ENCODE measurements at regions not wholly inside any gene's neighbourhood (a gene's known extent, or its start where the extent isn't known, plus 50 kb on each side); places are given as distances from the start of the nearest gene placed in this dataset.

- no peak for TF ChIP-seq CTCF (IDR thresholded peaks at IDR 0.05)
- no peak for DNase-seq (ENCODE audit: low spot score)
- Mint-ChIP-seq H3K36me3 (ENCODE audit: low read depth) (no peaks in the 10 kb centered on the region), H3K27ac (ENCODE audit: unreplicated experiment) (no peak overlapping the region), H3K4me3 (ENCODE audit: unreplicated experiment) (no peak overlapping the region), H3K27me3 (ENCODE audit: low read depth) (no peaks in the 10 kb centered on the region), H3K4me1 (ENCODE audit: low read depth) (no peaks in the 10 kb centered on the region), H3K9me3 (ENCODE audit: low read depth) (peaks cover 16% of the 10 kb centered on the region)
Observed at GRCh38 chr4:11005300-11005699, 320.7 kb upstream of the CLNK start.

- DNase-seq (ENCODE audit: low spot score) = no peak
- Mint-ChIP-seq H3K36me3 (ENCODE audit: low read depth) (no peaks in the 10 kb centered on the region), H3K4me1 (ENCODE audit: low read depth) (no peaks in the 10 kb centered on the region), H3K9me3 (ENCODE audit: low read depth) (peaks cover 16% of the 10 kb centered on the region), H3K27me3 (ENCODE audit: low read depth) (no peaks in the 10 kb centered on the region), H3K27ac (ENCODE audit: unreplicated experiment) (no peak overlapping the region), H3K4me3 (ENCODE audit: unreplicated experiment) (no peak overlapping the region)
- no peak for TF ChIP-seq CTCF (IDR thresholded peaks at IDR 0.05)
Observed at GRCh38 chr4:11004818-11005217, 320.2 kb upstream of the CLNK start.

- H3K9me3 Mint-ChIP-seq (ENCODE audit: low read depth) = peaks cover 3% of the 10 kb centered on the region
- no peak overlapping the region for H3K27ac Mint-ChIP-seq (ENCODE audit: unreplicated experiment)
- peaks cover 10% of the 10 kb centered on the region for H3K4me1 Mint-ChIP-seq (ENCODE audit: low read depth)
- no peak overlapping the region for H3K4me3 Mint-ChIP-seq (ENCODE audit: unreplicated experiment)
- TF ChIP-seq CTCF (IDR thresholded peaks at IDR 0.05) = no peak
- no peaks in the 10 kb centered on the region for H3K36me3 Mint-ChIP-seq (ENCODE audit: low read depth)
- no peak for DNase-seq (ENCODE audit: low spot score)
- H3K27me3 Mint-ChIP-seq (ENCODE audit: low read depth) = no peaks in the 10 kb centered on the region
Observed at GRCh38 chr4:11002961-11003360, 318.4 kb upstream of the CLNK start.

- TF ChIP-seq CTCF (IDR thresholded peaks at IDR 0.05) = no peak
Observed at GRCh38 chr4:10998846-10999245, 314.3 kb upstream of the CLNK start.

GRCh38 chr4:10984815-10985214 lies 300.2 kb upstream of the CLNK start:
- Mint-ChIP-seq H3K4me3 (ENCODE audit: unreplicated experiment) (no peak overlapping the region), H3K27ac (ENCODE audit: unreplicated experiment) (no peak overlapping the region), H3K36me3 (ENCODE audit: low read depth) (no peaks in the 10 kb centered on the region), H3K9me3 (ENCODE audit: low read depth) (peaks cover 6% of the 10 kb centered on the region), H3K4me1 (ENCODE audit: low read depth) (no peaks in the 10 kb centered on the region), H3K27me3 (ENCODE audit: low read depth) (peaks cover 3% of the 10 kb centered on the region)
- no peak for DNase-seq (ENCODE audit: low spot score)
- TF ChIP-seq CTCF (IDR thresholded peaks at IDR 0.05) = no peak

More at GRCh38 chr4:10998846-10999245, 314.3 kb upstream of the CLNK start:
- Mint-ChIP-seq H3K9me3 (ENCODE audit: low read depth) (no peaks in the 10 kb centered on the region), H3K27me3 (ENCODE audit: low read depth) (no peaks in the 10 kb centered on the region), H3K27ac (ENCODE audit: unreplicated experiment) (peak overlapping the region; percentile 23), H3K4me1 (ENCODE audit: low read depth) (peaks cover 10% of the 10 kb centered on the region), H3K4me3 (ENCODE audit: unreplicated experiment) (no peak overlapping the region), H3K36me3 (ENCODE audit: low read depth) (no peaks in the 10 kb centered on the region)
- no peak for DNase-seq (ENCODE audit: low spot score)

Data from chondrocyte (in vitro differentiated cells).